Mucosa of rectum (tissue), 2 donors: ENCODE measurements at regions not wholly inside any gene's neighbourhood (a gene's known extent, or its start where the extent isn't known, plus 50 kb on each side); places are given as distances from the start of the nearest gene placed in this dataset.
A peak's percentile ranks its signal among the peaks of the same experiment; 100 is the strongest.

Source experiments
- H3K27ac ChIP-seq, 2 donors: one replicate each; pipeline ENCODE4 v1.7.0; 2013; ENCODE audit warnings: inconsistent platforms in 2 of 2, low read depth in 2 of 2, low read length in 2 of 2
- H3K27me3 ChIP-seq, 2 donors: one replicate each; pipeline ENCODE4 v1.7.0; 2013; ENCODE audit warnings: low read length in 2 of 2; ENCODE audit not compliant: control insufficient read depth in 2 of 2, insufficient read depth in 2 of 2
- H3K36me3 ChIP-seq, 2 donors: one replicate each; pipeline ENCODE4 v1.7.0; 2013; ENCODE audit warnings: low read length in 2 of 2; ENCODE audit not compliant: control insufficient read depth in 2 of 2, insufficient read depth in 2 of 2
- H3K4me1 ChIP-seq, 2 donors: one replicate each; pipeline ENCODE4 v1.7.0; 2013; ENCODE audit warnings: low read length in 2 of 2, mild to moderate bottlenecking in 1 of 2; ENCODE audit not compliant: control insufficient read depth in 2 of 2, insufficient read depth in 2 of 2
- H3K4me3 ChIP-seq, 2 donors: one replicate each; pipeline ENCODE4 v1.7.0; 2013; ENCODE audit warnings: low read length in 2 of 2
- H3K9ac ChIP-seq, 2 donors: one replicate each; pipeline ENCODE4 v1.7.0; 2013; ENCODE audit warnings: low read length in 2 of 2, low read depth in 1 of 2, mild to moderate bottlenecking in 1 of 2
- H3K9me3 ChIP-seq, 2 donors: one replicate each; pipeline ENCODE4 v1.7.0; 2013; ENCODE audit warnings: low read length in 2 of 2; ENCODE audit not compliant: control insufficient read depth in 2 of 2
- donor health status: healthy.
- donor health status: Normal muscosa, but diverticular disease.

DNA sequence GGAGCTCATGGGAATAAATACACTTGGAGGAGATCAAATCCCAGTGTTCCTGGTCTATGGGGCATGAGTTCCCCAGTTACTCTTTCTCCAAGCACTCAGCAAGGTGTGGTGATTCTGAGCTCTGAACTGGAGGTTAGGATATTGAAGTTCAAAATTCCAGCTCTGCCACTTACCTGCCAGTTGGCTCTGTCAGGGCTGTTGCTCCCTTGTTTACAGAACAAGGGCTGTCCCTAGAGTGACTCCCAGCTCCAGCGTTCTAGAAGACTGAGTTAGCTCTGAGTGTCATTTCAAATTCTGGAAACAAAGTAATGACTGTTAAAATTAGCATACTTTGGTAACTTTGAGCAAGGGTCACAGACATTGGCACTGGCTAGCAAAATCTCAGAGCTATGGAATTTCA lies 69.7 kb upstream of the ZBED5 start:
- H3K27ac ChIP-seq: peak overlapping the region; percentile 84 to 87
- H3K4me1 ChIP-seq: peaks cover 16 to 43% of the 10 kb centered on the region in 2 donors
- H3K4me3 ChIP-seq: peak overlapping the region in 1 of 2 donors; percentile 43
- H3K27me3 ChIP-seq: no peaks in the 10 kb centered on the region
- no peaks in the 10 kb centered on the region for H3K9me3 ChIP-seq
- H3K9ac ChIP-seq: peak overlapping the region in 1 of 2 donors; percentile 37
- no peaks in the 10 kb centered on the region for H3K36me3 ChIP-seq

DNA sequence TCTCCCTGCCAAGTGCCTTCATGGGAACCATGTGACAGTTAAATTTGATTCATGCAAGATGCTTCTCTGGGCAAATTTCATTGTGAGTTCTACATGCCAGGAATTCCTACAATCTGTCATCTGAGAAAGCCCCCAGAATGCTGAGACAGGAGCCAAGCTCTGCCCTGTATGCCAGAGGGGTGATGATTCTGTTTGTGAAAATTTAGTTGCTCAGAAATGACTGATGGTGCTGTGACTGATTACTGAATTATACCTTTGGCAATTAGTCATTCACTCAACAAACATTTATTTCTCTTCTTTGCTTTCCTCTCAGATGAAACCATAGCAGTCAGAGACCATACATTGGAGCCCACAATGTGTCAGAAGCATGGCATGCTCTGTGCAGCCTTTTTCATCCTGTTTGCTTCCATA lies 69.0 kb upstream of the ZBED5 start:
- peaks cover 16 to 38% of the 10 kb centered on the region in 2 donors for H3K4me1 ChIP-seq
- H3K27me3 ChIP-seq: no peaks in the 10 kb centered on the region
- peak overlapping the region in 1 of 2 donors; percentile 30 for H3K9ac ChIP-seq
- H3K9me3 ChIP-seq: no peaks in the 10 kb centered on the region
- H3K4me3 ChIP-seq: no peak overlapping the region
- H3K27ac ChIP-seq: peak overlapping the region; percentile 84 to 87
- H3K36me3 ChIP-seq: no peaks in the 10 kb centered on the region

DNA sequence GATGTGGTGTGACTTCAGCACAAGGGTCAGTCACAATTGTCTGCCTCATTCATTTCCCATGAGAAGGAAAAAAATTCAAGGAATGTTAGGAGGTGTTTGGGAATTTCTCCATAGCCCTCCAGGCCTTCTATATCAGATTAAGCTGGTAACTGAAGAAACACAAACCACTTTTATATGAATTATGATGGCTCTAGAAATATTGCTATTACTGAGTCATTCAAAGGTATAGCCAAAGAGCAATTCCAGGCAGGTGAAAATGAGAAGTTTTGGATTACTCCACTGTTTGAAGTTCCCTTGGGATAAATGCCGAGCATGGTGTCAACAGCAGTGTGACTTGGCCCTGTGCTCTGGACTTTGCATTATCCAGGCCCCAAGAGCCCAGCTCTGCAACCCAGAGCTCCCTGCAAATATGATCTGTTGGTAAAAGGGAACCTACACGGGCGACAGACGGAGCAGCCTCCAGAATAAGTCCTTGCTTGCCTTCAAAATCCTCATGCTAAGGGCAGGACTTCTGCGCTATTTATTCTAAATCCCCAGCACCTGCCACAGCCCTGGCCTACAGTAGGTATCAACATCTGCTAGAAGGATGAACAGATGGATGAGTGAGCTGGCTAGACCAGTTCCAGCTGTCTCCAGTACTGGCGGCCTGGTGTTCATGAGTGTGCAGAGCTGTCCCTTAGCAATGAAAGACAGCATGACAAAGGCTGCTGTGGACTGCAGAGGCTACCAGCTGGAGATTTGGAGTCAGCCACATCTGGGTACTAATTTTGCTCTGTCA lies 67.5 kb upstream of the ZBED5 start:
- Histone ChIP-seq H3K4me1 (peaks cover 16 to 35% of the 10 kb centered on the region in 2 donors), H3K36me3 (no peaks in the 10 kb centered on the region), H3K9me3 (no peaks in the 10 kb centered on the region), H3K27me3 (no peaks in the 10 kb centered on the region), H3K4me3 (no peak overlapping the region), H3K27ac (no peak overlapping the region), H3K9ac (no peak overlapping the region)

DNA sequence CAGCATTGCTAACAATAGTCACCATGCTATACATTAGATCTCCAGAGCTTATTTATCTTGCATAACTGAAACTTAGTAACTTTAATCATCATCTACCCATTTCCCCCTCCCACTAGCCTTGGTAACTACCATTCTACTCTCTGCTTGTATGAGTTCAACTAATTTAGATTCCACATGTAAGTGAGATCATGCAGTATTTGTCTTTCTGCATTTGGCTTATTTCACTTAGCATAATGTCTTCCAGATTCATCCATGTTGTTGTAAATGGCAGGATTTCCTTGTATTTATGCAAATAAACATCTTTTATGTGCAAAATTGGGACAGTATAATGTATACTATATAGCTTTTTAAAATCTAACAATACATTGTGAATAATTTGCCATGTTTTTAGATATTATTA lies 66.0 kb upstream of the ZBED5 start:
- H3K27me3 ChIP-seq: no peaks in the 10 kb centered on the region
- H3K4me1 ChIP-seq: peaks cover 11 to 28% of the 10 kb centered on the region in 2 donors
- no peak overlapping the region for H3K4me3 ChIP-seq
- H3K9me3 ChIP-seq: no peaks in the 10 kb centered on the region
- H3K9ac ChIP-seq: no peak overlapping the region
- H3K27ac ChIP-seq: no peak overlapping the region
- no peaks in the 10 kb centered on the region for H3K36me3 ChIP-seq

DNA sequence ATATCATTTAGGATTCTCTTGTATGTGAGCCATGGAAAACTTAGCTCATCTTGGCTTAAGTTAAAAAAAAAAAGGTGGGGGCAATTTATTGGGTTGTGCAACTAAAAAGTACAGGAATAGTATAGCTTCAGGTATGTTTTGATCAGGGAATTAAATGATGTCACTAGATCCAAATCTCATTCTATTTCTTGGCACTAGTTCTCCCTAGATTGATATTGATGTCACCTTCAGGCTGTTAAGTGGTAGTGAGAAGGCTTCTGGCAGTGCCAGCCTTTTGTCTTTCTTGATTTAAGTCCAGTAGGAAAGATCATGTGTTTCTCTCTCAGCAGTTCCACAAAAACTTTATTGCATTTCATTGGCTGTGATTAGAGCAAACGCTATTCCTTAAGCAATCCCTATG lies 65.0 kb upstream of the ZBED5 start:
- no peak overlapping the region for H3K9ac ChIP-seq
- H3K4me1 ChIP-seq: peaks cover 8 to 20% of the 10 kb centered on the region in 2 donors
- no peaks in the 10 kb centered on the region for H3K36me3 ChIP-seq
- H3K27me3 ChIP-seq: no peaks in the 10 kb centered on the region
- no peak overlapping the region for H3K4me3 ChIP-seq
- H3K9me3 ChIP-seq: no peaks in the 10 kb centered on the region
- H3K27ac ChIP-seq: no peak overlapping the region

DNA sequence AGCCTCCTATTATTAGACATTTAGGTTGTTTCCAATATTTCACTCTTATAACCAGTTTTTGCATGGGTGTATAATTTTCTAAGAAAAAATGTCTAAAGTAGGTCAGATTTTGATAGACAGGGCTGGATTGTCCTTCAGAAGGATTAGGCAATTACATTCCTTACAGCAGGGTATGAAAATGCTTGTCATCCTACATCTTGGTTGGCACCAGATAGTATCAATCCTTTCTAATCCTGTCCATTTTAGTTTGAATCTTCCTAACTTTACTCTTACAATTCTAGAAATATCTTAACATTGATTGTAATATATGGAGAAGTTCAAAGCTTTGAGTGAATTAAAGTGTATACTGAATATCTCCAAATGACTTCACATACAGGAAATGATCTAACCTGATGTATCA lies 63.0 kb upstream of the ZBED5 start:
- Histone ChIP-seq H3K27ac (no peak overlapping the region), H3K4me1 (peaks cover 2 to 3% of the 10 kb centered on the region in 2 donors), H3K9me3 (no peaks in the 10 kb centered on the region), H3K9ac (no peak overlapping the region), H3K4me3 (no peak overlapping the region), H3K27me3 (no peaks in the 10 kb centered on the region), H3K36me3 (no peaks in the 10 kb centered on the region)

DNA sequence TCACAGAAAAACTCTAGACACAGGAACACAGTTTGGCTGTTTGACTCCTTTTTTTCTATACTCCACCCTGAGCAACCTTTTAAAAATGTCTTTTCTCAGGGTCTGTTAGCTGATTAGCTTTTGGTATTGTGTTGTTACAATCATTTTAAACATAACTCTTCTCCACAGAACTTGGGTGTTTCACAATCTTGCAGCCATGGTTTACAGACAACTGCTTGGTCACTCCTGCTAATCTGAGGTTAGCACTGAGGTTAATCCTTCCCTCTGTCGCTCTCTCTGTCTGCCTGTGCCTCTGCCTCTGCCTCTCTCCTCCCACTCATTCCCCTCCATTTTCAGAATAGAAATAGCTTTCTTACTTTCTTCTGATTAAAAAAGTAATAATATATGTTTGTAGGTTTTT lies 62.4 kb upstream of the ZBED5 start:
- Histone ChIP-seq H3K4me3 (no peak overlapping the region), H3K27ac (no peak overlapping the region), H3K27me3 (no peaks in the 10 kb centered on the region), H3K9me3 (no peaks in the 10 kb centered on the region), H3K36me3 (no peaks in the 10 kb centered on the region), H3K9ac (no peak overlapping the region), H3K4me1 (peaks cover 0 to 2% of the 10 kb centered on the region in 2 donors)

DNA sequence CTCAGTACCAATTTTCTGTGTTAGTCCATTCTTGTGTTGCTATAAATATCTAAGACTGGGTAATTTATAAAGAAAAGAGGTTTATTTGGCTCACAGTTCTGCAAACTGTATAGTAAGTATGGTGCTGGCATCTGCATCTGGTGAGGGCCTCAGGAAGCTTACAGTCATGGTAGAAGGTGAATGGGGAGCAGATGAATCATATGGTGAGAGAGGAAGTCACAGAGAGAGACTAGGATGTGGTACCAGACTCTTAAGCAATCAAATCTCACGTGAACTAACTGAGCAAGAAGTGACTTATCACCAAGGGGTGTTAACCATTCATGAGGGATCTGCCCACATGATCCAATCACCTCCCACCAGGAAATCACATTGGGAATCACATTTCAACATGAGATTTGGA lies 60.8 kb upstream of the ZBED5 start:
- Histone ChIP-seq H3K4me3 (no peak overlapping the region), H3K4me1 (peaks cover 0 to 2% of the 10 kb centered on the region in 2 donors), H3K9me3 (no peaks in the 10 kb centered on the region), H3K36me3 (no peaks in the 10 kb centered on the region), H3K27ac (no peak overlapping the region), H3K9ac (no peak overlapping the region), H3K27me3 (no peaks in the 10 kb centered on the region)

DNA sequence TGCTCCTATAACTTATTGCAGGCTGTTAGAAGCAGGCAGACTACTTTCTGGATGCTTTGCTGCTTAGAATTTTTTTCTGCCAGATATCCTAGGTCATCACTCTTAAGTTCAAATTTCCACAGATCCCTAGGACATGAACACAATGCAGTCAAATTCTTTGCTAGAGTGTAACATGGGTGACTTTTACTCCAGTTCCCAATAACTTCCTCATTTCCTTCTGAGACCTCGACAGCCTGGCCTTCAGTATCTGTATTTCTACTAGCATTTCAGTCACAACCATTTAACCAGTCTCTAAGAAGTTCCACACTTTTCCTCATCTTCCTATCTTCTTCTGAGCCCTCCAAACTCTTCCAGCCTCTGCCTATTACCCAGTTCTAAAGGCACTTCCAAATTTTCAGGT lies 60.4 kb upstream of the ZBED5 start:
- H3K9me3 ChIP-seq: no peaks in the 10 kb centered on the region
- H3K36me3 ChIP-seq: no peaks in the 10 kb centered on the region
- no peak overlapping the region for H3K9ac ChIP-seq
- H3K27ac ChIP-seq: no peak overlapping the region
- no peaks in the 10 kb centered on the region for H3K27me3 ChIP-seq
- no peak overlapping the region for H3K4me3 ChIP-seq
- H3K4me1 ChIP-seq: peaks cover 0 to 2% of the 10 kb centered on the region in 2 donors

DNA sequence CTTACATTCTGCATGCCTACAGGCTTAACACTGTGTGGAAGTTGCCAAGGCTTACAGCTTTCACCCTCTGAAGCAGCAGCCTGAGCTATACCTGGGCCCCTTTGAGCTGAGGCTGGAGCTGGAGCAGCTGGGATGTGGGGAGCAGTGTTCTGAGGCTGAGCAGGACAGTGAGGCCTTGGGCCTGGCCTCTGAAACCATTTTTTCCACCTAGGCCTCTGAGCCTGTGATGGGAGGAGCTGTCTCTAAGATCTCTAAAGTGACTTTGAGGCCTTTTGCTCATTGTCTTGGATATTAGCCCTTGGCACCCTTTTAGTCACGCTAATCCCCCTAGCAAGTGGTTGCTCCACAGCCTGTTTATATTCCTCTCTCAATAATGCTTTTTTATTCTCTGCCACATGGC lies 59.9 kb upstream of the ZBED5 start:
- Histone ChIP-seq H3K36me3 (no peaks in the 10 kb centered on the region), H3K4me3 (no peak overlapping the region), H3K4me1 (peaks cover 0 to 2% of the 10 kb centered on the region in 2 donors), H3K9ac (no peak overlapping the region), H3K27ac (no peak overlapping the region), H3K27me3 (no peaks in the 10 kb centered on the region), H3K9me3 (no peaks in the 10 kb centered on the region)
